Uterus (tissue), 2 donors: ENCODE measurements at regions not wholly inside any gene's neighbourhood (a gene's known extent, or its start where the extent isn't known, plus 50 kb on each side); places are given as distances from the start of the nearest gene placed in this dataset.

Experiments used
- CTCF ChIP-seq, 4 experiments: fragments of 200-600 bp in 2 of 4; fragments of 450-650 bp in 2 of 4; sonication (generic) in 2 of 4; IDR thresholded peaks; one replicate each; pipeline ENCODE4 v1.5.1; 2016 to 2019; ENCODE audit warnings: antibody characterized with exemption in 4 of 4, mild to moderate bottlenecking in 2 of 4, moderate library complexity in 1 of 4
- POLR2A ChIP-seq, 2 donors: fragments of 450-650 bp; IDR thresholded peaks; one replicate each; pipeline ENCODE4 v1.6.1; 2016; ENCODE audit warnings: antibody characterized with exemption in 2 of 2, mild to moderate bottlenecking in 1 of 2, moderate library complexity in 1 of 2

- TF ChIP-seq CTCF (IDR thresholded peaks at IDR 0.05) (no peak), POLR2A (IDR thresholded peaks at IDR 0.05) (no peak)
These were observed 178.8 kb downstream of the ABHD5 start for GRCh38 chr3:43869491-43869890.
